Activated T-cell treated with anti-CD3 and anti-CD28 coated beads for 48 hours (primary cell): ENCODE measurements at regions not wholly inside any gene's neighbourhood (a gene's known extent, or its start where the extent isn't known, plus 50 kb on each side); places are given as distances from the start of the nearest gene placed in this dataset.

ENCODE experiments used
- DNase-seq: peaks from one replicate; pipeline ENCODE4 v3.0.0-alpha.2; 2020; ENCODE audit warnings: low read depth

DNA sequence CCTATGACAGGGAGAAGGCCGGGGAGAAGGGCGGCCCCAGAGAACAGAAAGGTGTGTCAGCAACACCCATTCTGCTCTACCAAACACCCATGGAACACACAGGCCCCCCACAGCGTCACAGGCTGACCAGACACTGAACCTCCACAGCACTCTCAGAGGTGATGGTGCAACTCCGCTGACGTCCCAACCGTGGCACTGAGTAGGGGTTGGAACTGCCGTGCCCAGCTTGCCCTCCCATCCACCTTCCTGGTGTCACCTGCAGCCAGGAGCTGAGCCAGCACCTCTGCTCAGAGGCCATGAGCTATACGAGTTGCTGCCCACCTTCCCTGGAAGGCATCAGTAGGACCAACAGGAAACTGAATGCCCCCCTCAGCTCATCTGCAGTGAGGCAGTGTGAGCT lies 412.9 kb upstream of the SALL3 start:
- no peak for DNase-seq

- no peak for DNase-seq
Measured at GRCh38 chr18:78571063-78571785, 408.4 kb upstream of the SALL3 start.

DNA sequence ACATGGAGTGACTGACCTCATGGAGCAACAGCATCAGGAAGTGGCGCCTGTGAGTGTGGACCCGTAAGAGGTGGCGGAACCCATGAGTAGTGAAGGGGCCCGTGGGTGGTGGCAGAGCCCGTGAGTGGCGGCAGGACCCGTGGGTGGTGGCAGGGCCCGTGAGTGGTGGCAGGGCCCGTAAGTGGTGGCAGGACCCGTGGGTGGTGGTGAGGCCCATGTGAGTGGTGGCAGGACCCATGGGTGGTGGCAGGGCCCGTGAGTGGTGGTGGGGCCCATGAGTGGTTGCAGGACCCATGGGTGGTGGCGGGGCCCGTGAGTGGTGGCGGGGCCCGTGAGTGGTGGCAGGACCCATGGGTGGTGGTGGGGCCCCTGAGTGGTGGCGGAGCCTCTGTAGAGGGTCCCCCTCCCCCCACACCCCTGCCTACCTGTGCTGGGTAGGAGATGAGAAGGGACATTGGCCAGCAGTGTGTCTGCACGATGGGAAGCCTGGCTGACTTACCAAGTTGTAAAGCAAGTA lies 407.7 kb upstream of the SALL3 start:
- no peak for DNase-seq

GRCh38 chr18:78573773-78574172 lies 405.8 kb upstream of the SALL3 start:
- no peak for DNase-seq

DNA sequence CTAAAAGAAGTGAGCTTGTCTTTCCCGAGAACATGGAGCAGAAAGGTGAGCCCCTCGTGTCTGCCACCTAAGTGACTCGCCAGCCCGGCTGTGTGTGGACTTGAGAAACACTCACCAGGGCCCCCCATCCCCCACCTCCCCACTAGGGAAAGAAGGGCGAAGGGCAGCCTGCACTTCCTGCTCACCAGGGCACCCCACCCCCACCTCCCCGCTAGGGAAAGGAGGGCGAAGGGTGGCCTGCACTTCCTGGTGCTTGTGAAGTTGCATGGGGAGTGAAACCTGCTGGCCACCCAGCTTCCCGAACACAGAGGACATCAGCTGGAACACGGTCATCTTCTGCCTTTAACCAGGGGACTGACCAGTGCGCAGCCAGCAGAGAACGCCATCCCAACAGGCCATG lies 402.7 kb upstream of the SALL3 start:
- DNase-seq = no peak

GRCh38 chr18:78579449-78579848 lies 400.2 kb upstream of the SALL3 start:
- DNase-seq = no peak

DNA sequence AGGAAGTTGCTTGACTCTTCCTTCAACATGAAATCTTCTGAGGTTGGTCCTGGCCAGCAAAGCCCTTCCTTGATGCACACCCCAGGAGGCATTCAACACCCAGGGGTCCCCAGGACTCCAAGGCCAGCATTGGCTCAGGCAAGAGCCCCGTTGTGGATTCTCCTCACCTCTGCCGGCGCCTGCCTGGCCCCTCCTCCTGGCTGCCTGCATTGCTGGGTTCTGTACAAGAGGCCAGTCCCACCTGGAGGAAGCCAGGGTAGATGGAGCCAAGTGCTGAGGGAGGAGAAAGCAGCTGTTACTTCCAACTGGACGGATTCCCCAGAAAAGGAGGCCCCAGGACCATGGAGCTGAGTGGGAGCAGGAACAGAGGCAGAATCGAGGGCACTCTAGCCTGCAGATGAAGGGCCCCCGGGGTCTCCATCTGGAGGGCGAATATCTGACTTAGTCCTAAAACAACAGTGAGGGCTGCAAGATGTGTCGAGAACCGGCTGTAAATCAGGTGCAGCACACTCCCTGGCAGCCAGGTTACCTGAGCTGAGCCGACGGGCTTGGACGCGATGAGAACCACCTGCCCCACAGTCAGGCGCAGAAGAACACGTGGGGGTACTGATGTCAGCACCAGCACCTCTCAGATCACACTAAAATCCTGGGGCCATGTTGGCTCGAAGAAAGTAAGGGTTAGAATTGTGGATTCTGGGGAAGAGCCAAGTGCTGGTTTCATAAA lies 399.6 kb upstream of the SALL3 start:
- DNase-seq = no peak

DNA sequence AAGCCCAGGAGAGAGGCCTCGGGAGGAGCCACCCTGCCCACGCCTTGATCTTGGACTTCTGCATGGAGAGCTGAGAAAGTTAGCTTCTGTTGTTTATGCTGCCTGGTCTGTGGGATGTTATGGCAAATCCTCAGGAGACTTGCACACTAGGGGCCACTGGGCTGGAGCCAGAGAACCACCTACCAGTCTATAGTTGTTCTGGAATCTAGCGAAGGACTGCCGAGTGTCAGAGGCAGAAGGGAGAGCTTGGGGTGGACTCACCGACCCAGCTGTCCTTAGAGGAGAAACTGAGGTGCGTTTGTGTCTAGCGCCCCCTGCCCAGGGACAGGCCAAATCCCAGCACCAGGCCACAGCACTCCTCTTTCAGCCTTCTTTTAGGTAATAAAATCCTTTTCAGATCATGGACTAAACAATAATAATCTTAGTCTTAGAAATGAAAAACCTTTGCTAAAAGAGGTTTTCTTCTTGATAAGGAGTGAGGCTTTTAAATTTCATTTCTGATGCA lies 398.7 kb upstream of the SALL3 start:
- no peak for DNase-seq

- no peak for DNase-seq
Measured at GRCh38 chr18:78582181-78582709, 397.4 kb upstream of the SALL3 start.

DNA sequence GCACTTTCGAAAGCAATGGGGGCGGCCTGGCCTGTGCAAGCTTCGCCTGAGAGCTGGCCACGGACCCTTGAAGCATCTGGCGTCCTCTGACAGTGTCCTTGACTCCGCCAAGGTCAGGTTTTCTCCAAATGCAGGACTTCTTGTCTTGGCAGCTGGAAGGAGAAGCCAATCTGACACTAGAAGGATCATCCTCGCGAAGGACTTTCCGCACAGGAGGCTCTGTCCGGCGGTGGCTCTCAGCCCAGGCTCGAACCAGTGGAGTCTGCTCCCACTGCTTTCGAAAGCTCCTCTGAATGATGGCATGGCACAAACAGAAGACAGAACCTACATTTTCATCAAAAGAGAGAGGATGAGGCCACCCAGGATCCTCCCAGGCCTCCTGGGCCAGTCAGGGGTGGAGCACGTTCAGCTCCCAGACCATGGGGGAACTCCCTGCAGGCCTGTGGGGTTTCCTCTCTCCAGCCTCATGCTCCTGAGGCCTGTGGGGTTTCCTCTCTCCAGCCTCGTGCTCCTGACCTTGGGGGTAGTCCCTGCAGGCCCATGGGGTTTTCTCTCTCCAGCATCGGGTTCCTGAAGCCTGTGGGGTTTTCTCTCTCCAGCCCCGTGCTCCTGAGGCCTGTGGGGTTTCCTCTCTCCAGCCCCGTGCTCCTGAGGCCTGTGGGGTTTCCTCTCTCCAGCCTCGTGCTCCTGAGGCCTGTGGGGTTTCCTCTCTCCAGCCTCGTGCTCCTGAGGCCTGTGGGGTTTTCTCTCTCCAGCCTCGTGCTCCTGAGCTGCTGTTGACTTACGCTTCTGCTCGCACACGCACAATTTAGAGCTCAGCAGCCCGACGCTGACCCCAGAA lies 396.5 kb upstream of the SALL3 start:
- no peak for DNase-seq

DNA sequence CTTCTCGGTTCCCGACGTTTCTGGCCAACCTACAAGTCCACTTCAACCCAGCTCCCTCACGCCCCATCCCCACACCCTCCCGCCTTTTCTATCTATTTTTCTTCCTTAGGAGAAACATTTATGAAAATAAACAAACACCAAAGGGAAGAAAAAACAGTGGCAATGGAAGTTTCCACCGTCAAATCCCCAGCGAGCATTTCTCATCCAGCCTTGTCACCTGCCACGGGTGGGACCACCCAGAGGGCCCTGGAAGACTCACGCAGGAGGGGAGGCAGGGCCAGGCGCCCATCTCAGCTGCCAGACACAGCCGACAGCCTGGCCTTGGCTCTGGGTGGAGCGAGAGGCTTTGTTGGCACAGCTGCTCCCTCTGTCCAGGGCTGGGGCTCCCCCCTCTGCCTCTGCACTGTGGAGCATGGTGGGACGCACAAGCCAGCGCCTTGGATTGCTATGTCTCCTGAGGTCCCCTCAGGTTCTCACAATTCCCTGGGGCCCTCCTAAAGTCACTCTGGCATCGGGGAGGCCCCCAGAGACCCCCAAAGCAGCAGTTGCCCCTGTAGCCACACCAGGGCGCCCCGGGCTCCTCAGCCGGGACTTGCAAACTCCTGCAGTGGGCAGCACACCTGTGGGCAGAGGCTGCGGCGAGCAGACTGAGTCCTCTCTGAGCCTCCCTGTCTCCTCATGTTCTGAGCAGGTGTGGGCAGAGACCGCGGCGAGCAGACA lies 395.7 kb upstream of the SALL3 start:
- no peak for DNase-seq

DNA sequence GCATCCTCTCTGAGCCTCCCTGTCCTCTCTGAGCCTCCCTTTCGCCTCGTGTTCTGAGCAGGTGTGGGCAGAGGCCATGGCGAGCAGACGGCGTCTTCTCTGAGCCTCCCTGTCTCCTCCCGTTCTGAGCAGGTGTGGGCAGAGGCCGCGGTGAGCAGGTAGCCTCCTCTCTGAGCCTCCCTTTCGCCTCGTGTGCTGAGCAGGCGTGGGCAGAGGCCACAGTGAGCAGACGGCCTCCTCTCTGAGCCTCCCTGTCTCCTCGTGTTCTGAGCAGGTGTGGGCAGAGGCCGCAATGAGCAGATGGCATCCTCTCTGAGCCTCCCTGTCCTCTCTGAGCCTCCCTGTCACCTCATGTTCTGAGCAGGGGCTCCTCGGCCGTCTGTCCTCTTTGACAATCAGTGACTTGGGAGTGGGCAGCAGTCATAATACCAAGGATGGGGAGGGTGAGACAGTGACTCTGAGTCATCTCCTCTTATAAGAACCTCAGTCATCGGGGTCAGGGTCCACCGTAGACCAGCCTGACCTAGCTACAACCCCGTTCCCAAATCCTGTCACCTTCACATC lies 395.1 kb upstream of the SALL3 start:
- DNase-seq = no peak

DNA sequence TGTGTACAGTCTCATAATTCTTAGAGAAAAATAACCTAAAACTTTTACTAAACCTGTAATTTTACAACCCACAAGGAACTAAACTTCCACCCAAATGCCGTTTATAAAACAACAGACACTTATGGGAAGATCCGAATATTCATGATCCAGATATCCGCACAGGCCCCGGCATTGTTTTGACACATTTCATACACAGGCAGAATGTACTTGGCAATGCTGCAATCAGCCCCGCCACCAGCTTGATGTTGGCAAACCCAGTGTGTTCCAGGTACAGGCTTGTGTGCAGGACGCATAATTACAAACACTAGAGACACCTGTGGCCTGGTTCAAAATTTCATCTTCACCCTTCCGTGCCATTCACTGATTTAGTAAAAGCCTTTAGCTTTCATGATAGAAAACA lies 393.0 kb upstream of the SALL3 start:
- no peak for DNase-seq

- DNase-seq = no peak
Measured at GRCh38 chr18:78587096-78587495, 392.5 kb upstream of the SALL3 start.

- no peak for DNase-seq
Measured at GRCh38 chr18:78587626-78588600, 391.7 kb upstream of the SALL3 start.

DNA sequence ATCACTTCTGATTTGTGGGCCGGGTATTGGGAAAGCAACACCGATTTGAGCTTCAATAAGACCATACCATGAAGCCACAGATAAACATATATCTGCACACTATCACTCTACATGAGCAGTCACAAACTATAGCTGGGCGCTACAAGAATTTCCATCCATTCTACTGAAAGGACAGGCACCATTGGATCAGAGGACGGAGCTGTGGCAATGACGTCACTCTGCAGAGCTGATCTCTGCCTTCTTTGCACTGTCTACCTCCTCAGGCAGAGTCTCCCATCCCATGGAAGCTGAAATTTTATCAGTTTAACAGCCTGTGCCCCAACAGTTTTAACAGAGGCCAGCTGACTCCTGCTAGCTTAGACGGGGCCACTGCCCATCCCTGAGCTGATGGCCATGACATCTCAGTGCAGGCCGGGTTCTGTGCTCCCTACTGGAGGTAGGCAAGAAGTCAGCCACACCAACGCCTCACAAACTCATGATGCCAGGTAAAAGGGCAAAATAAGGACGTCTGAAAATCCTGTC lies 389.6 kb upstream of the SALL3 start:
- no peak for DNase-seq

GRCh38 chr18:78595453-78595852 lies 384.2 kb upstream of the SALL3 start:
- DNase-seq = no peak

DNA sequence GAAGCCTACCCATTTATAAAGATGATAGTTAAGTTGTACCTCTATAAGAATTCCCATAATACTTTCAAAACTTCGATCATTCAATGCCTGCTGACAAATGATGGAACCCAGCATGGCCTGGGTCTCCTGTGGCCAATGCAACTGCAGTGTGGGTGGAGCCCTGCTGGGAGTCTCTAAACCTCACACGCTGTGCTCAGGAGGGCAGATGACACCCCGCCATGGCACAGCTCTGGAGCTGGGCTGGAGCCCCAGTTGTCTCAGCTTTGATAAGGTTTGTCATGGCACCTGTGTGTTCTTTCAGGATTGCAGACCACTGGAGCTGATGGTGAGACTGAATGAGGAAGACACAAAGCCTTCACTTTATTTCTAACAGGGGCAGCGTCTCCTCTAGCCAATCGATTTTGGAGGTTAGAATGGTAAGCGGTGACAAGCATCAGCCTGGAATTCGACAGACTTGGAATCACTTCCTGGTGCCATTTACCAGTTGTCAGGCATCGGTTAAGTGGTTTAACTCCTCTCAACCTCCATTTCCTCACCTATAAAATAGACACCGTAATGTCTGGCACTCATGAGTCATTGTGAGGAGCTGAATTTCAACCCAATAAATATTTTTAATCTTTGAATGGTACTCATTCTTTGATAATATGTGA lies 383.6 kb upstream of the SALL3 start:
- DNase-seq = no peak

DNA sequence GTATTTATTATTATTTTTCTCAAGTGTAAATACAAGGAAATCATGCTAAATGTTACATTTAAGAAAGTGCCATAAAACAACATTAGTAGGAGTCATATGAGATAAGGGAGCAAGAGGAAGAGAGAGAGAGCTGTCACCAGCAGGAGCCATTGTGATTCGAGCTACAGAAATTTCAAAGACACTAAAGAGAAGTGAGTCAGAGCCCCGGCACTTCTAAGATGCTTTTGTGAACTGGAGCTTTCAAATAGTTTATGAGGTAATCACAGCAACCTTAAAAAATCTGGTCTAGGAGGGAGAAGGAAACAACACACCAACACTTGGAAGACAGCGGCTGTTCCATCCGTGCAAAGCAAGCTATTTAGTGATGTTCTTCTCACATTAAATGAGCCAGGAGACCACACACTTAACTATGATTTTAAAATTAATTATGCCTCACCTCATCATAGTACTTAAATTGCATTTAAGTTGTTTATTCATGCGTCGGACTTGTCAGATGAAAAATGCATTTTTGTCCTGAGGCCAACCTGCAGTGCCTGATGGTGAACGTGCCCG lies 382.7 kb upstream of the SALL3 start:
- DNase-seq = no peak
